ENCODE measurements at regions not wholly inside any gene's neighbourhood (a gene's known extent, or its start where the extent isn't known, plus 50 kb on each side); places are given as distances from the start of the nearest gene placed in this dataset.

DNA sequence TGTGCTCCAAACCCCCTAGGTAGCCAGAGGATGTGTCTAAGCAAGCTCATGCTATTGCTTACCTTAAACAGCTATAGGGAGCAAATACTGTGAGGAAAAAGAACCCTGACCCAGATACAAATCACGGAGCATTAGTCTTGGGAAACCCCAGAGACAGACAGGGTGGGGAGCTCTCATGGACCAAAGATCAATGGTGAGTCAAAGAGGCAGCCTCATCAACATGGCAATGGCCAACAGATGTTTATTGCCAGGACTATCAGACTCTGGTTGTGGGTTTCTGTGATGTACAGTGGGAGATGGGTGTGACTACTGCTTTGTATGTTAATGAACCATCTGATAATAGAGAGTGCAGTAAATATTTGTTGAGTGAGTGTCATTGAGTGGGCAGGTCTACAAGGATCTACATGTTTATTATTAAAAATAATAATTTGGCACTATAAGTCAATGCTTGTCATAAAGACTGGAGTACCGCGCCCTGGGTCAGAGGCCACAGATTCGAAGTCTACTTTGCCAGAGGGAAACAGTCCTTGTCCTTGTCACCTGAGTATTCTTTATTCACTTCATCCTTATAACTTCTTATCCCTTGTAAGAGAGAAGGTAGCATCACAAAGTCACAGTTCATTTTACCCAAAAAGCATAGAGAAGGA lies 56.5 kb upstream of the RAI14 start:
- TF ChIP-seq ZNF274 (IDR thresholded peaks at IDR 0.05; ENCODE audit: low read depth, low read length) (no peak), SUZ12 (IDR thresholded peaks at IDR 0.05; ENCODE audit: extremely low read depth, insufficient read depth, insufficient read length) (no peak)

All from NT2/D1 (cell line).